Heart left ventricle (tissue), 13 donors: ENCODE measurements at regions not wholly inside any gene's neighbourhood (a gene's known extent, or its start where the extent isn't known, plus 50 kb on each side); places are given as distances from the start of the nearest gene placed in this dataset.

Source experiments
- CTCF ChIP-seq, 12 donors: fragments of 200-600 bp; sonication (generic) in 4 of 12; IDR thresholded peaks; one replicate each; pipeline versions ENCODE4 v1.5.0 to v1.8.0; 2018 to 2022; ENCODE audit warnings: antibody characterized with exemption in 12 of 12, mild to moderate bottlenecking in 5 of 12
- POLR2A ChIP-seq, 2 donors: fragments of 450-650 bp; IDR thresholded peaks; one replicate each; pipeline ENCODE4 v1.6.1; 2017; ENCODE audit warnings: antibody characterized with exemption in 2 of 2, mild to moderate bottlenecking in 2 of 2, moderate library complexity in 2 of 2
- donor health status: ischemic (EF 13 %, LVEDD 7.1; RV severe dilation, severe dysfunction).
- donor health status: DM: no; HTN: yes; CAD: no.
- donor health status: DM: no; HTN: no; CAD: no.
- donor health status: ischemic (EF 25% LVEDD 6.9; RV normal size, moderate dysfunction).
- donor health status: ischemic (EF 25% LVEDD 5.7; RV mildly dilated, moderate dysfunction).
- donor health status: ischemic (EF 35%, LVEDD 5.7; RV mildly dilated, moderate dysfunction).
- donor health status: nonischemic (EF 11% LVEDD 7.7; RV severe dilation, severe dysfunction).
- donor health status: DM: yes; HTN: yes; CAD: no.
- donor health status: PGD.
- donor health status: ischemic (EF 29% LVEDD 5.4; RV normal size, mild dysfunction).
- donor health status: nonischemic (EF 23%, LVEDD 6.1; RV moderate dilation, normal function).

GRCh38 chr10:84693006-84693405 is 364.6 kb downstream of the CCSER2 start:
- TF ChIP-seq CTCF (IDR thresholded peaks at IDR 0.05) (no peak), POLR2A (IDR thresholded peaks at IDR 0.05) (no peak)
